ENCODE measurements at regions not wholly inside any gene's neighbourhood (a gene's known extent, or its start where the extent isn't known, plus 50 kb on each side); places are given as distances from the start of the nearest gene placed in this dataset.

DNA sequence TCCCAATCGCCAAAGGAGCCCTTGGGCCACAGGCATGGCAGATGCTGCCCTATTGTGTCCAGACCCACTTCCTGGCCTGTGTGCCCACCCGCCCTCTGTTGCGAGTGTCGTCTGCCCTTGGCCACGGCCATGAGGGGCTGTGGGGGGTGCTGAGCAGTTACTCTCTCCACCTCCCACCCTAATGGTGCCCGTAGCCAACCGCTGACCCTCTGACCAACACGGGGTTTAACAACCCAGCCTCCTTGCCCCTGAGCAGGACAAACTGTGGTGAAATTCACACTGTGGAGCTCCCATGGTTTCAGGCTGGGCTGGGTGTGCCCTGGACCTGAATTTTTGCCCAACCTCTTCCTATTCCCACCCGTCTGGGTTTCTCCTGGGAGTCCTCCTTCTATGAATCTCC lies 145.7 kb upstream of the HDAC4 start:
- TF ChIP-seq ZFX (IDR thresholded peaks at IDR 0.05; ENCODE audit: borderline replicate concordance) = no peak
- H3K27ac ChIP-seq = no peak overlapping the region

DNA sequence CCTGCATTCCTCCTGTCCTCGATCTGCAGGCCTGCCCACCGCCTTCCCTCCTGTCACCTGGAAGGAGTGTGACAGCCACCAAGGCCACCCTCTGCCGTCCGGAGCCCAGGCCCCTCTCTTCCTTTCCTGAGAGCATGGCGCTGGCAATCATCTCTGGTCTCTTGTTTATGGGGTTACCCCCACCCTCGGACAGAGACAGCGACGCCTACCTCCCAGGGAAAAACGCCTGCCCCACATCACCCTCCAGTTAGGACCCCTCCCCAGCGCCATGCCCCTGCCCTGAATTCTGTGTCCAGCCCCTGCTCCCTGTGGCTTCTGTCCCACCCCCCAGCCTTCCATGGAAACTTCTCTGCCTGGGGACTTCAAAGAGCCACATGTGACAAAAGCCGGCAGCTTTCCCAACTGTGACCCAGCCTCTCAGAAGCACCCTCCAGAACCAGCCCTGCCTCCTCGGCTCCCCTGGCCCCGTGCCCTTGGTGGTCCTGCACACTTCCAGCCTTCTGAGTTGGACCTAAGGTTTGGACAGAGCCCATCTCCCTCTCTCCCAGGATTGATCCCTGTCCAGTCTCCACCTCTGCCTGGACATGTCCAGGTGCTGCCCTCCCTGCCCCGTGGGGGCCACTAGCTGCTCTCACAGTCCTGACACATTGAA lies 145.0 kb upstream of the HDAC4 start:
- TF ChIP-seq CTCF (IDR thresholded peaks at IDR 0.05) = no peak
- no peak for TF ChIP-seq ZFX (IDR thresholded peaks at IDR 0.05; ENCODE audit: borderline replicate concordance)

GRCh38 chr2:239544918-239545465 lies 144.2 kb upstream of the HDAC4 start:
- no peak for TF ChIP-seq ZFX (IDR thresholded peaks at IDR 0.05; ENCODE audit: borderline replicate concordance)
- no peak for TF ChIP-seq CTCF (IDR thresholded peaks at IDR 0.05)
- H3K27ac ChIP-seq = no peak overlapping the region

More for the DNA sequence above, 145.0 kb upstream of the HDAC4 start:
- H3K27ac ChIP-seq = no peak overlapping the region

- TF ChIP-seq CTCF (IDR thresholded peaks at IDR 0.05) = no peak
- no peak for TF ChIP-seq ZFX (IDR thresholded peaks at IDR 0.05; ENCODE audit: borderline replicate concordance)
- H3K27ac ChIP-seq = no peak overlapping the region
Measured at GRCh38 chr2:239544143-239544917, 143.5 kb upstream of the HDAC4 start.

GRCh38 chr2:239543702-239544101 lies 142.9 kb upstream of the HDAC4 start:
- TF ChIP-seq CTCF (IDR thresholded peaks at IDR 0.05) (no peak), ZFX (IDR thresholded peaks at IDR 0.05; ENCODE audit: borderline replicate concordance) (no peak)
- H3K27ac ChIP-seq = no peak overlapping the region

GRCh38 chr2:239540174-239540573 lies 139.4 kb upstream of the HDAC4 start:
- TF ChIP-seq ZFX (IDR thresholded peaks at IDR 0.05; ENCODE audit: borderline replicate concordance) (no peak), CTCF (IDR thresholded peaks at IDR 0.05) (no peak)

GRCh38 chr2:239539776-239540100 lies 138.9 kb upstream of the HDAC4 start:
- no peak for TF ChIP-seq ZFX (IDR thresholded peaks at IDR 0.05; ENCODE audit: borderline replicate concordance)
- TF ChIP-seq CTCF (IDR thresholded peaks at IDR 0.05) = no peak
- H3K27ac ChIP-seq = no peak overlapping the region

More at GRCh38 chr2:239540174-239540573, 139.4 kb upstream of the HDAC4 start:
- H3K27ac ChIP-seq = no peak overlapping the region

Data from 22Rv1 (cell line).